SU-DHL-6 (cell line): ENCODE measurements at regions not wholly inside any gene's neighbourhood (a gene's known extent, or its start where the extent isn't known, plus 50 kb on each side); places are given as distances from the start of the nearest gene placed in this dataset.

ENCODE experiments used
- H2AFZ ChIP-seq: fragments of 200-600 bp; sonication (generic); 2 replicates; pipeline ENCODE4 v1.6.1; 2014; ENCODE audit warnings: low read depth, mild to moderate bottlenecking, moderate library complexity, mixed read lengths, antibody characterized with exemption, low read length; ENCODE audit not compliant: severe bottlenecking
- H3F3A ChIP-seq: fragments of 200-600 bp; shearing (Covaris generic); 2 replicates; pipeline ENCODE4 v1.6.0; 2016; ENCODE audit warnings: antibody characterized with exemption, mild to moderate bottlenecking; ENCODE audit not compliant: insufficient read depth
- H3K27ac ChIP-seq: fragments of 200-600 bp; sonication (generic); 2 replicates; pipeline ENCODE4 v1.5.1; 2016; ENCODE audit warnings: low read depth, mild to moderate bottlenecking, low read length, moderate library complexity, mixed read lengths
- H3K27me3 ChIP-seq: fragments of 200-600 bp; sonication (generic), shearing (Covaris generic); 2 replicates; pipeline ENCODE4 v1.6.0; 2014; ENCODE audit warnings: mild to moderate bottlenecking, low read length
- H3K36me3 ChIP-seq: fragments of 200-600 bp; sonication (generic); 2 replicates; pipeline ENCODE4 v1.6.1; 2014; ENCODE audit warnings: mild to moderate bottlenecking, low read length, mixed read lengths
- H3K4me2 ChIP-seq: fragments of 300-600, 200-600 bp; shearing (Covaris generic), sonication (generic); 2 replicates; pipeline ENCODE4 v1.6.0; 2014; ENCODE audit warnings: low read length, low read depth, mild to moderate bottlenecking; ENCODE audit not compliant: poor library complexity, severe bottlenecking
- H3K4me3 ChIP-seq: fragments of 200-600 bp; sonication (generic); 2 replicates; pipeline ENCODE4 v1.5.1; 2014; ENCODE audit warnings: antibody characterized with exemption, low read length, mild to moderate bottlenecking, mixed read lengths; ENCODE audit not compliant: insufficient read depth, poor library complexity, severe bottlenecking
- H3K79me2 ChIP-seq: fragments of 200-600 bp; sonication (generic); 2 replicates; pipeline ENCODE4 v1.6.1; 2014; ENCODE audit warnings: mild to moderate bottlenecking, low read length, moderate library complexity; ENCODE audit not compliant: insufficient read depth
- H3K9ac ChIP-seq: fragments of 200-600 bp; sonication (generic); 2 replicates; pipeline ENCODE4 v1.7.0; 2014; ENCODE audit warnings: mild to moderate bottlenecking, low read length
- H3K9me2 ChIP-seq: fragments of 200-600 bp; sonication (generic); replicated peaks from 2 replicates; pipeline ENCODE4 v1.6.1; 2014; ENCODE audit warnings: low read length; ENCODE audit not compliant: insufficient read depth
- H3K9me3 ChIP-seq: fragments of 200-600 bp; sonication (generic); 2 replicates; pipeline ENCODE4 v1.6.1; 2014; ENCODE audit warnings: low read length, mixed read lengths; ENCODE audit not compliant: insufficient read depth
- H4K20me1 ChIP-seq: fragments of 200-600 bp; sonication (generic); 2 replicates; pipeline ENCODE4 v1.6.1; 2014; ENCODE audit warnings: low read depth, mild to moderate bottlenecking, antibody characterized with exemption, low read length, moderate library complexity, mixed read lengths
- CTCF ChIP-seq: fragments of 200-600 bp; sonication (generic); IDR thresholded peaks from one replicate; pipeline ENCODE4 v1.5.1; 2017; ENCODE audit warnings: antibody characterized with exemption, mild to moderate bottlenecking, low read length, moderate library complexity; ENCODE audit not compliant: insufficient read depth, poor library complexity, severe bottlenecking
- EZH2phosphoT487 ChIP-seq: fragments of 200-600 bp; sonication (generic), shearing (Covaris generic); conservative IDR thresholded peaks from 2 replicates; pipeline ENCODE4 v1.6.1; 2018; ENCODE audit warnings: mild to moderate bottlenecking, antibody characterized with exemption, low read length, moderate library complexity, mixed read lengths

- Histone ChIP-seq H3K36me3 (no peaks in the 10 kb centered on the region), H3K9ac (no peak overlapping the region), H3K4me3 (no peak overlapping the region), H3K27me3 (no peaks in the 10 kb centered on the region), H2AFZ (no peak overlapping the region), H3K4me2 (no peak overlapping the region), H3K9me3 (no peaks in the 10 kb centered on the region), H3K27ac (no peak overlapping the region), H3K9me2 (no peaks in the 10 kb centered on the region), H3K79me2 (no peaks in the 10 kb centered on the region), H3F3A (no peaks in the 10 kb centered on the region), H4K20me1 (no peaks in the 10 kb centered on the region)
- TF ChIP-seq EZH2phosphoT487: no peak
- TF ChIP-seq CTCF: no peak
Measured at GRCh38 chrX:144586756-144587155, 660.5 kb upstream of the SPANXN1 start.

GRCh38 chrX:144592036-144592435 is 655.3 kb upstream of the SPANXN1 start:
- H3K36me3 ChIP-seq: no peaks in the 10 kb centered on the region
- no peak overlapping the region for H2AFZ ChIP-seq
- no peaks in the 10 kb centered on the region for H3F3A ChIP-seq
- no peak overlapping the region for H3K4me2 ChIP-seq
- no peaks in the 10 kb centered on the region for H3K79me2 ChIP-seq
- no peak overlapping the region for H3K4me3 ChIP-seq
- no peaks in the 10 kb centered on the region for H4K20me1 ChIP-seq
- H3K27me3 ChIP-seq: no peaks in the 10 kb centered on the region
- H3K9me3 ChIP-seq: no peaks in the 10 kb centered on the region
- H3K9me2 ChIP-seq: no peaks in the 10 kb centered on the region
- H3K27ac ChIP-seq: no peak overlapping the region
- H3K9ac ChIP-seq: no peak overlapping the region
- TF ChIP-seq CTCF: no peak
- no peak for TF ChIP-seq EZH2phosphoT487

GRCh38 chrX:144601010-144601409 is 646.3 kb upstream of the SPANXN1 start:
- H3K27me3 ChIP-seq: no peaks in the 10 kb centered on the region
- no peaks in the 10 kb centered on the region for H3K9me3 ChIP-seq
- H3K27ac ChIP-seq: no peak overlapping the region
- H3F3A ChIP-seq: no peaks in the 10 kb centered on the region
- H3K9me2 ChIP-seq: no peaks in the 10 kb centered on the region
- H2AFZ ChIP-seq: no peak overlapping the region
- no peaks in the 10 kb centered on the region for H4K20me1 ChIP-seq
- no peaks in the 10 kb centered on the region for H3K79me2 ChIP-seq
- TF ChIP-seq CTCF (no peak), EZH2phosphoT487 (no peak)
- H3K36me3 ChIP-seq: no peaks in the 10 kb centered on the region
- H3K9ac ChIP-seq: no peak overlapping the region
- H3K4me3 ChIP-seq: no peak overlapping the region
- no peak overlapping the region for H3K4me2 ChIP-seq

DNA sequence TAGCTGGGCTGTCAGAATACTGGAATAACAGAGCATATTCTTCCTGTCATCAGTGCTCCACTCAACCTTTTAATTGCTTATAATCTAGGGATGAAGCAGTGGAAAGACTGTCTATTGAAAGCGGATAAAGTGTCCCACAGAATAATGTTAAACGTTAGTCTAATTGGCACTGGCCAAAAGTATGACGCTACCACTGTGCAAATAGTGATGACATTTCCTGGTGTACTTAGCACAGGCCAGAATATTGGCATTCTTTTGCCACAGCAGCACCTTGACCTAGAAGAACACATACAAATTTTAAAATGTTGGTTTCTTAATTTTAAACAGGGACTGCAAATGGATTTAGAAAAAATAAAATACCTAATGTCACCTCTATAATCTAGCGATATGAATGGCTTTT is 635.2 kb upstream of the SPANXN1 start:
- H3K4me3 ChIP-seq: no peak overlapping the region
- H3K27ac ChIP-seq: no peak overlapping the region
- no peaks in the 10 kb centered on the region for H3F3A ChIP-seq
- H3K9me2 ChIP-seq: no peaks in the 10 kb centered on the region
- H2AFZ ChIP-seq: no peak overlapping the region
- no peaks in the 10 kb centered on the region for H4K20me1 ChIP-seq
- H3K36me3 ChIP-seq: no peaks in the 10 kb centered on the region
- H3K79me2 ChIP-seq: no peaks in the 10 kb centered on the region
- no peaks in the 10 kb centered on the region for H3K27me3 ChIP-seq
- no peak overlapping the region for H3K9ac ChIP-seq
- H3K4me2 ChIP-seq: no peak overlapping the region
- no peaks in the 10 kb centered on the region for H3K9me3 ChIP-seq
- TF ChIP-seq EZH2phosphoT487 (no peak), CTCF (no peak)
